Choroid plexus epithelial cell (primary cell): ENCODE measurements at regions not wholly inside any gene's neighbourhood (a gene's known extent, or its start where the extent isn't known, plus 50 kb on each side); places are given as distances from the start of the nearest gene placed in this dataset.

Experiments used
- DNase-seq: peaks from one replicate; pipeline ENCODE4 v3.0.0-alpha.2; 2010; ENCODE audit warnings: low read depth
- H3K4me3 ChIP-seq: 2 replicates; pipeline ENCODE4 v1.5.1; 2011; ENCODE audit warnings: low read depth, mild to moderate bottlenecking, control low read depth, low read length, moderate library complexity
- TF ChIP-seq, protein P1 (sequence below): conservative IDR thresholded peaks from 2 replicates; pipeline ENCODE4 v1.5.1; 2011; ENCODE audit warnings: low read depth, mild to moderate bottlenecking, control low read depth, inconsistent platforms, low read length, moderate library complexity

- DNase-seq = no peak
- TF ChIP-seq, protein P1, sequence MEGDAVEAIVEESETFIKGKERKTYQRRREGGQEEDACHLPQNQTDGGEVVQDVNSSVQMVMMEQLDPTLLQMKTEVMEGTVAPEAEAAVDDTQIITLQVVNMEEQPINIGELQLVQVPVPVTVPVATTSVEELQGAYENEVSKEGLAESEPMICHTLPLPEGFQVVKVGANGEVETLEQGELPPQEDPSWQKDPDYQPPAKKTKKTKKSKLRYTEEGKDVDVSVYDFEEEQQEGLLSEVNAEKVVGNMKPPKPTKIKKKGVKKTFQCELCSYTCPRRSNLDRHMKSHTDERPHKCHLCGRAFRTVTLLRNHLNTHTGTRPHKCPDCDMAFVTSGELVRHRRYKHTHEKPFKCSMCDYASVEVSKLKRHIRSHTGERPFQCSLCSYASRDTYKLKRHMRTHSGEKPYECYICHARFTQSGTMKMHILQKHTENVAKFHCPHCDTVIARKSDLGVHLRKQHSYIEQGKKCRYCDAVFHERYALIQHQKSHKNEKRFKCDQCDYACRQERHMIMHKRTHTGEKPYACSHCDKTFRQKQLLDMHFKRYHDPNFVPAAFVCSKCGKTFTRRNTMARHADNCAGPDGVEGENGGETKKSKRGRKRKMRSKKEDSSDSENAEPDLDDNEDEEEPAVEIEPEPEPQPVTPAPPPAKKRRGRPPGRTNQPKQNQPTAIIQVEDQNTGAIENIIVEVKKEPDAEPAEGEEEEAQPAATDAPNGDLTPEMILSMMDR = peak; percentile 35
- H3K4me3 ChIP-seq = no peak overlapping the region
Observed at GRCh38 chr7:33836797-33837355, 68.5 kb upstream of the BMPER start.

- H3K4me3 ChIP-seq = no peak overlapping the region
- DNase-seq = no peak
- TF ChIP-seq, protein P1 = no peak
Observed at GRCh38 chr7:33837356-33837851, 67.9 kb upstream of the BMPER start.

GRCh38 chr7:33841031-33841430, 64.3 kb upstream of the BMPER start:
- H3K4me3 ChIP-seq = no peak overlapping the region
- TF ChIP-seq, protein P1 = no peak
- DNase-seq = no peak

- DNase-seq = peak; percentile 41
- H3K4me3 ChIP-seq = no peak overlapping the region
- TF ChIP-seq, protein P1 = no peak
Observed at GRCh38 chr7:33841705-33842129, 63.6 kb upstream of the BMPER start.

- TF ChIP-seq, protein P1 = no peak
- no peak overlapping the region for H3K4me3 ChIP-seq
- DNase-seq = no peak
Observed at GRCh38 chr7:33842150-33842549, 63.2 kb upstream of the BMPER start.

GRCh38 chr7:33845991-33846509, 59.3 kb upstream of the BMPER start:
- DNase-seq = no peak
- no peak overlapping the region for H3K4me3 ChIP-seq
- TF ChIP-seq, protein P1 = no peak

- TF ChIP-seq, protein P1 = no peak
Observed at GRCh38 chr7:33849004-33849403, 56.3 kb upstream of the BMPER start.

More at GRCh38 chr7:33849004-33849403, 56.3 kb upstream of the BMPER start:
- DNase-seq = no peak
- H3K4me3 ChIP-seq = no peak overlapping the region
